PC-3 (cell line): ENCODE measurements at regions not wholly inside any gene's neighbourhood (a gene's known extent, or its start where the extent isn't known, plus 50 kb on each side); places are given as distances from the start of the nearest gene placed in this dataset.

ENCODE experiments used
- EZH2 ChIP-seq: fragments of 300-600 bp; sonication (generic); IDR thresholded peaks from one replicate; pipeline ENCODE4 v1.6.1; 2017; ENCODE audit warnings: antibody characterized with exemption, mild to moderate bottlenecking, low read length; ENCODE audit not compliant: unreplicated experiment
- TF ChIP-seq, protein P1 (sequence below): fragments of 300-600 bp; sonication (generic); conservative IDR thresholded peaks from 2 replicates; pipeline ENCODE4 v1.5.1; 2017; ENCODE audit warnings: antibody characterized with exemption, low read depth, mild to moderate bottlenecking, low read length

DNA sequence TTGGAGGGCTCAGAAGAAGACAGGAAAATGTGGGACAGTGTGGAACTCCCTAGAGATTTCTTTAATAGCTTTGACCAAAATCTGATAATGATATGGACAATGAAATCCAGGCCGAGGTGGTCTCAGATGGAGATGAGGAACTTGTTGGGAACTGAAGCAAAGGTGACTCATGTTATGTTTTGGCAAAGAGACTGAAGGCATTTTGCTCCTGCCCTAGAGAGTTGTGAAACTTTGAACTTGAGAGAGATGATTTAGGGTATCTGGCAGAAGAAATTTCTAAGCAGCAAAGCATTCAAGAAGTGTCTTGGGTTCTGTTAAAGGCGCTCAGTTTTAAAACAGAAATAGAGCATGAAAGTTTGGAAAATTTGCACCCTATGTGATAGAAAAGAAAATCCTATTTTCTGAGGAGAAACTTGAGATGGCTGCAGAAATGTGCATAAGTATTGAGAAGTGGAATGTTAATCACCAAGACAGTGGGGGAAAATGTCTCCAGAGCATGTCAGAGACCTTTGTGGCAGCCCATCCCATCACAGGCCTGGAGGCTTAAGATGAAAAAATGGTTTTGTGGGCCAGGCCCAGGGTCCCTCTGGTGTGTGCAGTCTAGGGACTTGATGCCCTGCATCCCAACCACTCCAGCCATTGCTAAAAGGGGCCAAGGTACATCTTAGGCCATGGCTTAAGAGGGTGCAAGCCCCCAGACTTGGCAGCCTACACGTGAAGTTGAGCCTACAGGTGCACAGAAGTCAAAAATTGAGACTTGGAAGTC is 463.7 kb upstream of the TLE4 start:
- TF ChIP-seq, protein P1, sequence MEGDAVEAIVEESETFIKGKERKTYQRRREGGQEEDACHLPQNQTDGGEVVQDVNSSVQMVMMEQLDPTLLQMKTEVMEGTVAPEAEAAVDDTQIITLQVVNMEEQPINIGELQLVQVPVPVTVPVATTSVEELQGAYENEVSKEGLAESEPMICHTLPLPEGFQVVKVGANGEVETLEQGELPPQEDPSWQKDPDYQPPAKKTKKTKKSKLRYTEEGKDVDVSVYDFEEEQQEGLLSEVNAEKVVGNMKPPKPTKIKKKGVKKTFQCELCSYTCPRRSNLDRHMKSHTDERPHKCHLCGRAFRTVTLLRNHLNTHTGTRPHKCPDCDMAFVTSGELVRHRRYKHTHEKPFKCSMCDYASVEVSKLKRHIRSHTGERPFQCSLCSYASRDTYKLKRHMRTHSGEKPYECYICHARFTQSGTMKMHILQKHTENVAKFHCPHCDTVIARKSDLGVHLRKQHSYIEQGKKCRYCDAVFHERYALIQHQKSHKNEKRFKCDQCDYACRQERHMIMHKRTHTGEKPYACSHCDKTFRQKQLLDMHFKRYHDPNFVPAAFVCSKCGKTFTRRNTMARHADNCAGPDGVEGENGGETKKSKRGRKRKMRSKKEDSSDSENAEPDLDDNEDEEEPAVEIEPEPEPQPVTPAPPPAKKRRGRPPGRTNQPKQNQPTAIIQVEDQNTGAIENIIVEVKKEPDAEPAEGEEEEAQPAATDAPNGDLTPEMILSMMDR: no peak
- no peak for TF ChIP-seq EZH2
